Effector memory CD4-positive, alpha-beta T cell (primary cell): ENCODE measurements at regions not wholly inside any gene's neighbourhood (a gene's known extent, or its start where the extent isn't known, plus 50 kb on each side); places are given as distances from the start of the nearest gene placed in this dataset.

Experiments
- DNase-seq, 3 donors: peaks; one replicate each; pipeline ENCODE4 v3.0.0-alpha.2; 2020
- H3K27ac ChIP-seq: 2 replicates; pipeline ENCODE4 v1.7.0; 2013; ENCODE audit warnings: mild to moderate bottlenecking, low read length, moderate library complexity; ENCODE audit not compliant: insufficient read depth, poor library complexity, severe bottlenecking
- H3K27me3 ChIP-seq: replicated peaks from 2 replicates; pipeline ENCODE4 v1.7.0; 2013; ENCODE audit warnings: mild to moderate bottlenecking, low read length; ENCODE audit not compliant: insufficient read depth, control insufficient read depth, poor library complexity, severe bottlenecking
- H3K36me3 ChIP-seq: 2 replicates; pipeline ENCODE4 v1.7.0; 2013; ENCODE audit warnings: mild to moderate bottlenecking, low read length, moderate library complexity; ENCODE audit not compliant: control insufficient read depth, insufficient read depth
- H3K4me1 ChIP-seq: 2 replicates; pipeline ENCODE4 v1.7.0; 2013; ENCODE audit warnings: low read length, mild to moderate bottlenecking; ENCODE audit not compliant: control insufficient read depth, insufficient read depth, poor library complexity, severe bottlenecking
- H3K4me3 ChIP-seq: 2 replicates; pipeline ENCODE4 v1.7.0; 2013; ENCODE audit warnings: low read length, low read depth, mild to moderate bottlenecking; ENCODE audit not compliant: insufficient read depth, poor library complexity, severe bottlenecking
- H3K9me3 ChIP-seq: 2 replicates; pipeline ENCODE4 v1.7.0; 2013; ENCODE audit warnings: mild to moderate bottlenecking, low read length, moderate library complexity; ENCODE audit not compliant: control insufficient read depth

DNA sequence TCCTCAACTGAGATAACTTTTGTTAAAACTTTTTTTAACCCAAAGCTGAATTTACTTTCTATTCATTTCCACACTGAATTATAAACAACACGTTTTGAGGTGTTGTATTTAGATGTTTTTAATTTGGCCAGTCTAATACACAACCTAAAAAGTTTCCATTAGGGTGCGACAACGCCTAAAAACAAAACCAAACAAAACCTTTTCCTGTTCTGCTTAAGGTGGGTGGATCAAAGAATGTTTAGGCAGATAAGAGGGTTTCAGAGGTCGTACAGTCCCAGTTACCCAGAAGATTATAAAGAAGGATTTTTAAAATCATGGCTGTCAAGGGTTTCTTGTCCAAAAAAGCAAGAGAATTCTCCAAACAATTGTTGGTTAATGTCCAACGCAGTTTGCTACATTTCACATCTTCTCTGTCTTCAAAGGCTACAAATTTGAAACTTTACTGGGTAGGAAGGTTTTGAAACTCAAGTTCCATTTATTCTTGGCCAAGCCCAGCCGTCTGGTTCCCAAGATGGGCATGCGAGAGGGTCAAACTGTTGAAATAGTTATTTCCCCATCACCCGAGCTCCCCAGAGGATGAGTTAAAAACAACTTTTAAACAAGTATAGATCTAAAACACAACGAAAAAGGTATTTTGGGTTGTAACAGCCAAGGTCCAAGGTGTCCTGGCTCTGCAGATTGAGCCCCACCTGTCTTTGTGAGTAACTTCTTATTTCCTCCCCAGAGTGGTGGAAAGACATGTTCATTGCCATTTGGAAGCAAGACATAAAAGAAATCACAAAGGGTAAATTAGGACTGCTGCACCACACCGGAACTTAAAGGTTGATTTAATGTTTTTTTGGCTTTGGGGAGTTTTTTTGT, 122.8 kb upstream of the MAP3K1 start:
- Histone ChIP-seq H3K36me3 (no peaks in the 10 kb centered on the region), H3K27ac (peak overlapping the region; percentile 50), H3K9me3 (no peaks in the 10 kb centered on the region), H3K4me1 (peaks cover 61% of the 10 kb centered on the region), H3K4me3 (peak overlapping the region; percentile 5), H3K27me3 (no peaks in the 10 kb centered on the region)
- DNase-seq, result no peak

DNA sequence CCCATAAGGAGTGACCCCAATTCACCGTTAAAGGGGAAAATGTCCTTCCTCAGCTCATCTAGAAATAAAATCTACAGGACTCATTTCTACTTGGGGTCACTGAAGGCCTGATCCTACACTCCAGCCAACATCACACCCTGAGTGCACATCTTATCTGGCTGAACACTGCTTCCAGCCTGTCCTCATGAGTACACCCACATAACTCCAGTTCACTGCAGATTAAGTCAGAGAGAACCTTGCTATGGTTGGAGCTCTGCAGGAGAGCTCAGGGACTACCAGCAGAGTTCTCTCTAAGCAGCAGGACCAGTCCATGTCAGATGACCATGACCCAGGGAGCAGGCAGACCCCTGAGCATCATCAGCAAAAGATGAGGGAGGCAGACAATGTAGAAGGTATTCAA, 126.9 kb upstream of the MAP3K1 start:
- H3K4me3 ChIP-seq, result no peak overlapping the region
- H3K4me1 ChIP-seq, result peaks cover 77% of the 10 kb centered on the region
- peak overlapping the region; percentile 18 for H3K27ac ChIP-seq
- DNase-seq, result no peak
- H3K27me3 ChIP-seq, result no peaks in the 10 kb centered on the region
- H3K9me3 ChIP-seq, result no peaks in the 10 kb centered on the region
- no peaks in the 10 kb centered on the region for H3K36me3 ChIP-seq

DNA sequence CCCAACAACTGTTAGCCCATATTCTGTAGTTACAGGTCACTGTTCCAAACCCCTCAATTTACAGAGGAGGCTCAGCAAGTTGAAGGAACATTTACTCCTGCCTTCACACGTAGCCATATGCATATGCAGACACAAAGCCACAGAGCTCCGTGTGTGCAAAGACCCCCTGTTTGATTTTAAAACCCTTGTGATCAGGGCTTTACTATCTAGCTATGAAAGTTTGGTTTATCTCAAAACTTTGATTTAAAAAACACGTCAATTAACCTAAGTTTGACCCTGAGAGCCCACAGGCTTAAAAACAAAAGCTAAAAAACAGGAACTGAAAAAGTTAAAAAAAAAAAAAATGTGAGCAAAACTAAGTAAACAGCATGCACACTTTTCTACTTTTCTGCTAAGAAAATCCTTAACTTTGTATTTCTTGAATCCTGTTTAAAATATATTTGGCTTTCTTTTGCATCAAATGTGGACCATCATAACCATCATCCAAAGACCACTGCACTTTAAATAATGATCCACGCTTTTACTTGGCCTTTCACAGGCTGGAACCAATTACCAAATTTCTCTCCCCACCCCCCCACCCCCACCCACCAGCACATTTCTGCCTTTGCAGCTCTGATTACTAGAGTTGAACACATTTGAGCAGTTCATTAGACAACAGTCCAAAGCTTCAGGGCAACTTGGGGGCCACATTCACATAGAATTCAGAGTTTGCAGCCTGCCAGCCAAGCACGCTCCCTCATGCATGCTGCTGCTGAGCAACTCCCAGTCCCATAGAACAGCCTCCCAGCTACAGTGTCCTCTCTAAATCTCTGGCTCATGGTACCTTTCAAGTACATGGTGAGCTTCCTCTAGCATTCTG, 128.8 kb upstream of the MAP3K1 start:
- H3K4me3 ChIP-seq, result no peak overlapping the region
- peaks cover 73% of the 10 kb centered on the region for H3K4me1 ChIP-seq
- no peak for DNase-seq
- peak overlapping the region; percentile 35 for H3K27ac ChIP-seq
- H3K36me3 ChIP-seq, result no peaks in the 10 kb centered on the region
- no peaks in the 10 kb centered on the region for H3K9me3 ChIP-seq
- H3K27me3 ChIP-seq, result no peaks in the 10 kb centered on the region

DNA sequence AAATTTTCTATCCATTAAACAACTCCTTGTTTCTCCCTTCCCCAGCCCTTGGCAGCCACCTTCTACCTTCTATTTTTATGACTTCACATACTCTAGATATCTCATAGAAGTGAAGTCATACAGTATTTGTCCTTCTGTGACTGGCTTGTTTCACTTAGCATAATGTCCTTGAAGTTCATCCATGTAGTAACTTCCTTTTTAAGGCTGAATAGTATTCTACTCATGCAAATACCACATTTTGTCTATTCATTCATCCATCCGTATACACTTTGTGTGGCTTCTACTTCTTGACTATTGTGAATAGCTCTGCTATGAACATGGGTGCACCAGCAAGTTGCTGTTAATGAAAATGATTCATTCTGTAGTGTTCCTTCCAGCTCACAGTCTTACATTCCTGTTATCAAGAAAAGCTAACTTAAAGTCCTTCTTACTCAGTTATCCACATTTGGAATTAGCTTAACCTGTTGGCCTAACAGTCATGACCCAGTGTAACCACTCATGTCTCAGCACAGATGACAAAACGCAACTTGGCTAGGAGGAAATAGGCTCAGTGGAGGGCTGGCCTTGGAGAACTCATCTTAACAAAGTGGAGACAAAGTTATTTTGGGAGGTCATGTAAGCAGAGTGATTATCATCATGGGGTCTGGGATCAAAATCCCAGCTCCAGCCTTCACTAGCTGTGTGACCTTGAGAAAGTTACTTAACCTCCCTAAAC, 129.7 kb upstream of the MAP3K1 start:
- peaks cover 70% of the 10 kb centered on the region for H3K4me1 ChIP-seq
- DNase-seq, result no peak
- peak overlapping the region; percentile 35 for H3K27ac ChIP-seq
- H3K9me3 ChIP-seq, result no peaks in the 10 kb centered on the region
- H3K36me3 ChIP-seq, result no peaks in the 10 kb centered on the region
- no peaks in the 10 kb centered on the region for H3K27me3 ChIP-seq
- no peak overlapping the region for H3K4me3 ChIP-seq

DNA sequence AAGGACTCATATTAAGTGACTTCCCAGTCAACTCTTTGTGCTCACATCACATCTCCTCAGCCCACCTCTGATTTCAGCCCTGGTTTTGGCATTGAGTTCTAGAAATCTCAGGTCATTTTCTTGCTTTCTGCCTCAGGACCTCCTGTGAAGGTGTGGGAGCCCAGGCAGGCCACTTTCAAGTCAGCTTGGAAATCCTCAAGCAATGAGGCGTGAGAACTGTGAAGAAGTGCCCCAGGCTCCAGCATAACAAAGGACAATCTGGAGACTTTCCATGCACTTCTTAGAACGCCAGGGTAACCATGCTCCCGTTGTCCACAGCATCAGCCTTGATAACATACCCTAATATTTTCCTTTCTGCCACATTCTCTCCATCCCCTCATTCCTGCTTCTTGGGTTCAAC, 131.2 kb upstream of the MAP3K1 start:
- H3K27ac ChIP-seq, result no peak overlapping the region
- no peak overlapping the region for H3K4me3 ChIP-seq
- H3K36me3 ChIP-seq, result no peaks in the 10 kb centered on the region
- H3K27me3 ChIP-seq, result no peaks in the 10 kb centered on the region
- H3K9me3 ChIP-seq, result no peaks in the 10 kb centered on the region
- no peak for DNase-seq
- peaks cover 66% of the 10 kb centered on the region for H3K4me1 ChIP-seq

DNA sequence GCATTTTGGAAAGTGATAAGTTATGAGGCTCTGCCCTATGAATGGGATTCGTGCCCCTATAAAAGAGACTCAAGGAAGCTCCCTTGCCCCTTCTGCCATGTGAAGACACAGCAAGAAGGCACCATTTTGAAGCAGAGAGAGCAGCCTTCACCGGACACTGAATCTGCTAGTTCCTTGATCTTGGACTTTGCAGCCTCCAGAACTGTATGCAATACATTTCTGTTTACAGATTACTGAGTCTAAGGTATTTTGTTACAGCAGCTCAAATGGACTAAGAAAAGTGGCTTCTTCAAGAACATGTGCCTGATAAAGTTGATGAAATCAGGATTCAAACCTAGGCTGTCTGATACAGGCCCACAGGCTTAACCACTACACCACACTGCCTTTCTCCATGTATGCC, 131.6 kb upstream of the MAP3K1 start:
- Histone ChIP-seq H3K4me3 (no peak overlapping the region), H3K9me3 (no peaks in the 10 kb centered on the region), H3K27ac (no peak overlapping the region), H3K27me3 (no peaks in the 10 kb centered on the region), H3K4me1 (peaks cover 62% of the 10 kb centered on the region), H3K36me3 (no peaks in the 10 kb centered on the region)
- DNase-seq, result no peak

DNA sequence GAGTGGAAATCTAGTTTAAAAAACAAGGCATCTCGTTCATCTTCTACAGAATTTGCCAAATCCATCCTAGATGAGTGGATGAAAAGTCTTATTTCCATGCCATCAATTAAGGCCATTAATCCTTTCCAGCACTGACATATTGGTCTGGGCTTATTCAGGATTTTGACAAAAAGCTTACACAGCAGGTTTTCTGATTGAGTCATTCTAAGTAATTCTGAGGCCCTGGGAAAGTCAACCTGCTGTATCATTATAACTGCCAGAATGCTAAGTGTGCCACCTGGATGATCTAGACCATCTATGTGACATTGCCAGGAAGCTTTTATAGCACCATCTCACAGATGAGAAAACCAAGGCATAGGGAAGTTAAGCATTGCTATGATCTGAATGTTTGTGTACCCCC, 132.1 kb upstream of the MAP3K1 start:
- Histone ChIP-seq H3K36me3 (no peaks in the 10 kb centered on the region), H3K9me3 (no peaks in the 10 kb centered on the region), H3K27ac (no peak overlapping the region), H3K4me3 (no peak overlapping the region), H3K27me3 (no peaks in the 10 kb centered on the region), H3K4me1 (peaks cover 57% of the 10 kb centered on the region)
- no peak for DNase-seq

DNA sequence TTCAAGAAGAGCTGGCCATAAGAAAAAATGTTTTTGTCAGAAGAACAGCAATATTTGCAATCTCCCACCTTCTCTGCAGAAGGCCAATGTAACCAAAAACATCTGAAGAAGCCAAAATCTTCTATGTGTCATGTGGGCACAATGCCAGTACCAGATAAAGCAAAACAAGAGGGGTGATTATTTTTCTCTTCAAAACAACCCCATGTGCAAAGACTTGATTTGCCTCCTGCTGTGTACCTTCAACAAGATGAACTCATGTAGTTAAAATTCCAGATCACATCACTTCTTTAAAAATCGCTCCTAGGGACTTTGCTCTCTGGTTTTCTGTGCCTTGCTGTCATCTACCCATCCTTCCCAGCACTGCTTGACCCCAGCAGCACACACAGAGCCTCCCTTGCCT, 134.0 kb upstream of the MAP3K1 start:
- Histone ChIP-seq H3K4me1 (peaks cover 41% of the 10 kb centered on the region), H3K36me3 (no peaks in the 10 kb centered on the region), H3K9me3 (no peaks in the 10 kb centered on the region), H3K27ac (no peak overlapping the region), H3K27me3 (no peaks in the 10 kb centered on the region), H3K4me3 (no peak overlapping the region)
- no peak for DNase-seq

DNA sequence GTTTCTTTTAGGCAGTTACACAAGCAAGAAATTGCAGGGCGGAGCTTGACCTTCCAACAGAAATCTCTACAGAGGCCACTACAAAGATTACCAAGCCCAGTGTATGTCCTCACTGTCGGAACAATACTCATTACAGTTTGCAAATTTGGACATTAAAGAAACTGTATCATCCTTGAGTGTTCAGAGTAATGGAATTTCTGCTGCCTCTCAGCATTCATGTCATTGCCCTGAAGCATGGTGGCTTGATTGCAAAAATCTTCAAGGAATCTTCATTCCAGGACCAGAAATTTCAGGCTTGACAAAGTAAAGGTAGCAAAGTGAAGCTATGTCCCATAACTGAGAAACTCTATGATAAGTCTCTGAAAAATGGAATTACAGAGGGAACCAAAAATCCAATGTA, 134.6 kb upstream of the MAP3K1 start:
- no peaks in the 10 kb centered on the region for H3K36me3 ChIP-seq
- no peaks in the 10 kb centered on the region for H3K27me3 ChIP-seq
- peaks cover 35% of the 10 kb centered on the region for H3K4me1 ChIP-seq
- no peak for DNase-seq
- H3K4me3 ChIP-seq, result no peak overlapping the region
- H3K27ac ChIP-seq, result no peak overlapping the region
- no peaks in the 10 kb centered on the region for H3K9me3 ChIP-seq
